GM12874 (cell line): ENCODE measurements at regions not wholly inside any gene's neighbourhood (a gene's known extent, or its start where the extent isn't known, plus 50 kb on each side); places are given as distances from the start of the nearest gene placed in this dataset.

Experiments
- TF ChIP-seq, protein P1 (sequence below): IDR thresholded peaks from 2 replicates; pipeline ENCODE4 v1.5.1; 2011; ENCODE audit warnings: low read depth, mild to moderate bottlenecking, control low read depth, low read length, moderate library complexity; ENCODE audit not compliant: insufficient read depth

DNA sequence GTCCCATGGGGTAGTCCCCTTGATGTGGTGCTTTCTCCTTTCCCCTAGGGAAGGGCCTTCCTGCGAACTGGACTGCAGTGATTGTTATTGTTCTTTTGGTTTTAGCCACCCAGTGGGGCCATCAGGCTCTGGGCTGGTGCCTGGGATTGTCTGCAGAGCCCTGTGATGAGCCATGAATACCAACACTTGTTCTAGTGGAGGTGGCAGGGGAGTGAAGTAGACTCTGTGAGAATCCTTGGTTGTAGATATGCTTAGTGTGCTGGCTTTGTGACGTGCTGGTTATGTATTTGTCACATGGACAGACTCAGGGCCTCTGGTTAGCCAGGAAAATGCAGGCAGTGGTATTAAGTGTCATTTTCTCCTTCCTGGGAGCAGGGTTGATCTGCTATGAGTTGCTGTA is 51.8 kb upstream of the NDUFB4 start:
- TF ChIP-seq, protein P1, sequence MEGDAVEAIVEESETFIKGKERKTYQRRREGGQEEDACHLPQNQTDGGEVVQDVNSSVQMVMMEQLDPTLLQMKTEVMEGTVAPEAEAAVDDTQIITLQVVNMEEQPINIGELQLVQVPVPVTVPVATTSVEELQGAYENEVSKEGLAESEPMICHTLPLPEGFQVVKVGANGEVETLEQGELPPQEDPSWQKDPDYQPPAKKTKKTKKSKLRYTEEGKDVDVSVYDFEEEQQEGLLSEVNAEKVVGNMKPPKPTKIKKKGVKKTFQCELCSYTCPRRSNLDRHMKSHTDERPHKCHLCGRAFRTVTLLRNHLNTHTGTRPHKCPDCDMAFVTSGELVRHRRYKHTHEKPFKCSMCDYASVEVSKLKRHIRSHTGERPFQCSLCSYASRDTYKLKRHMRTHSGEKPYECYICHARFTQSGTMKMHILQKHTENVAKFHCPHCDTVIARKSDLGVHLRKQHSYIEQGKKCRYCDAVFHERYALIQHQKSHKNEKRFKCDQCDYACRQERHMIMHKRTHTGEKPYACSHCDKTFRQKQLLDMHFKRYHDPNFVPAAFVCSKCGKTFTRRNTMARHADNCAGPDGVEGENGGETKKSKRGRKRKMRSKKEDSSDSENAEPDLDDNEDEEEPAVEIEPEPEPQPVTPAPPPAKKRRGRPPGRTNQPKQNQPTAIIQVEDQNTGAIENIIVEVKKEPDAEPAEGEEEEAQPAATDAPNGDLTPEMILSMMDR = no peak

DNA sequence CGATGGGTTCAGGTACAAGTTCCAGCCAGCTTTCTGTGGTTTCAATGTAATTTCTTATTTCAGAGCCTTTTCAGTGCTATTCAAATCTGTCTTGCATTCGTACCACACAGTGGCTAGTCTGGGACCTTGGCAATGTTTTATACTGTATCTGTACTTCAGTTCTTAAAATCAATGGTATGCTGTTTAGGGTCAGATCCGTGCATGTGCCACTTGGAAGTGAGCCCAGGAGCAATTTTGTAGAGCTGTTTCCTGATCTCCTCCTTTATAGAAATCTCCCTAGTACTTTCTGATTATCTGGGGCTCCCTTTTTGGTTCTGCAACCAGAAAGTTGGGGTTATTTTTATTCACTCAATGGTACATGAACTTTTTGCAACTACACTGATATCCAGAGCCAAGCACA is 59.5 kb upstream of the NDUFB4 start:
- TF ChIP-seq, protein P1 = no peak

DNA sequence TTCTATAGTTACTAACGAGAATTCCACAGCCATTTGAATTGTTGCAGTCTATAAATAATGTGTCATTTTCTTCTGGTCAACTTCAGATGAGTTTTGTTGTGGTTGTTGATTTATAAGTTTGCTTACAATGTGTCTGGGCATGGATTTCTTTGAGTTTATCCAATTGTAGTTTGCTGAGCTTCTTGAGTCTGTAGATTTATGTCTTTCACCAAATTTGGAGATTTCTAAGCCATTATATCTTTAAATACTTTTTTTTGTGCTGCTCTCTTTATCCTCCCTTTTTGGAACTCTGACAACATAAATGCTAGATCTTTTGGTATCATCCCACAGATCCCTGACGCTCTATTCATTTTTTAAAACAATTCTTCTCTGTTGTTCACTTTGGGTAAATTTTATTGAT is 63.2 kb upstream of the NDUFB4 start:
- TF ChIP-seq, protein P1 = no peak

DNA sequence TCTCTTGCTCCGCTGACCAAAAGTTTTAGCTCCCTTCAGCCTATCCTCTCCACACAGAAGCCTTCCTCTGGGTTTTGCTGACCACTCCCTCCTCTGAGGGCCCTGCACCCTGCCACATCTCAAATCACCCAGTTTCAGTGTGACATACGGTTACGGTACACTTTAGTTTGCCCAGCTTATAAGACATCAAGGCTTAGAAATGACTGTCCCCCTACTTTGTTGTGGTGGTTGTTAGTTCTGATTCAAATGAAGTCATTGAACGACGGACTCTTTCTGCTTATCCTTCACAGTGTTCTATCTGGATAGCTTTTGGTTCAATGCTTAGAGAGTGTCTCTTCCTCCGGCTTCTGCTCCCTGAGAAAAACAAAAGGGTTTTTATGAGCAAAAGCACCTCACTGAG is 68.0 kb upstream of the NDUFB4 start:
- TF ChIP-seq, protein P1 = no peak

DNA sequence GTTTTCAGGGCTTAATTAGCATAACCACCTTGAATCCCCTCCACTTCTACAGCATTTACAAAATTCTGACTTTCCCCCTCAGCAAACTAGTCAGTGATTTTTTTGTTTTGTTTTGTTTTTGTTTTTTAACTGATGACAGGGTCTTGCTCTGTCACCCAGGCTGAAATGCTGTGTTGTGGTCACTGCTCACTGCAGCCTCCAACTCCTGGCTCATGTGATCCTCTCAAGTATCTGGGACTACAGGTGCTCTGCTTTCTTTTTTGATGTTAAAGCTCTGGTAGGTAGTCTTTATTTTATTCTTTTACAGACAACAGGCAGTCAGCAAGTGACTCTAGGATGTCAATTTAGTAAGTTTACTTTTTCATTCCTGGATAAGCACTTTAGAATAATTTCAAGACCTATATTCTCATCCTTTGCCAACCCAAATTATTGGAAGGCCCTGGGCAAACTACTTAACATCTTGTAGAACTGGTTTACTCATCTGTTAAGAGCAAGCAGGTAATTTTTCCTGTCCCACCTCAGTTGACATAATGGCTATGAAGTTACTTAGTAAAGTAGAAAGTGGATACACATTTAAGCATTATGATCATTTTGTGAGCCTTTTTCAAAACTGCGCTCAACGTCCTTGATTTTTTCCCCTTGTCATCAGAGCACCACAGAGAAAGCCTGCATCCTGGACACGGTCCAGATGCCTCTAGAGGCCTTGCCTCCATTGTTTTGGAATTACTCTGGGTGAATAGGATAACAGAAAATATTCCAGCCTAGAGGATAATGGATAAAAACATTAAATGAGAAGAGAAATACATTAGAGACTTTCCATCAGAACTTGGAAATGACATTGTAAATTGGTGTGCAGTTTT is 69.9 kb upstream of the NDUFB4 start:
- TF ChIP-seq, protein P1 = no peak

DNA sequence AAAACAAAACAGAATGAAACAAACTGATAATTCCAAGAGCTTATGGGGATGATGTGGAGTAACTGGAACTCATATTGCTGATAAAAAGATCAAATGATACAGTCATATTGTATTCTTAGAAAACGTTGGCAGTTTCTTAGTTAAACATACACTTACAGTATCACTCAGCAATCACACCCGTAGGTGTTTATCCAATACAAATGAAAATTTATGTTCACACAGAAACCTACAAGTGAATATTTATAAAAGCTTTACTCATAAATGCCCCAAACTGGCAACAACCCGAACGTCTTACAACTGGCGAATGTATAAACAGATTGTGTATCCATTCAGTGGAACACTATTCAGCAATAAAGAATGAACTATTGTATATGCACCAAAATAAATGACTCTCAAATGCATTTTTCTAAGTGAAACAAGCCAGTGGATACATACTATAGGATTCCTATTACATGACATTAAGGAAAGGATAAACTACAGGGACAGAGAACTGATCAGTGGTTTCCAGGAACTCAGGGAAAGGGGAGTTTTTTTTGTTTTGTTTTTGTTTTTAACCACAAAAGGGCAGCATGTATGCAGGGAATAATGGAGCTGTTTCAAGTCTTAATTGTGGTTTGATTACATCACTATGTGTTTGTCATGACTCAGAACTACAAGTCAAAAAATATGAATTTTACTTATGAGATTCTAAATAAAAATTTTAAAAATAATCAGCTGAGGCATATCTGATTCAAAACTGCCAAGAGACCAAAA is 71.8 kb upstream of the NDUFB4 start:
- TF ChIP-seq, protein P1 = no peak

DNA sequence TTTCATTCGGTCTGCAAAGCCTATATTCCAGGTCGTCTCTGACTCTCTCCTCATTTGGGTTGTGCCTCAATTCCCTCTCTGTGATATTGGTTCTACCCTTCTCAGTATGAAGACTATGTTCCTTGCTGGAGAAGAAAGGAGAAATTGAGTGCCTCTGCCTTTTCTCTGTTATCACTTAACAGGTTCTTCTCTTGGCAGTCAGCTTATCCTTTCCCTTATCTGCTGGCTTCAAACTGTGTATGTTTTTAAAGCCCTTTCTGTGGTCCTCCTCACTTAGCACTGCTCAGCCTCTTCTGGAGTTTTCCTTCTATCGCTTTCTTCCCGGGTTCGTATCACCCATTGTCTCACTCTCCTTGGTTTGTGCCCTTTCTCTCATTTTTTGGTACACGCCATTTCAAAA is 65.3 kb upstream of the FSTL1 start:
- TF ChIP-seq, protein P1 = no peak
